ENCODE measurements at regions not wholly inside any gene's neighbourhood (a gene's known extent, or its start where the extent isn't known, plus 50 kb on each side); places are given as distances from the start of the nearest gene placed in this dataset.
A peak's percentile ranks its signal among the peaks of the same experiment; 100 is the strongest.

- no peak for TF ChIP-seq EP300 (IDR thresholded peaks at IDR 0.05)
- TF ChIP-seq CTCF (IDR thresholded peaks at IDR 0.05), result peak; percentile 89
- TF ChIP-seq POLR2A (IDR thresholded peaks at IDR 0.05), result no peak
- TF ChIP-seq POLR2AphosphoS5 (IDR thresholded peaks at IDR 0.05), result no peak
These were observed 58.4 kb upstream of the CACNA1E start for GRCh38 chr1:181424786-181425403.

Measured in suprapubic skin (tissue), 4 donors.